ENCODE measurements at regions not wholly inside any gene's neighbourhood (a gene's known extent, or its start where the extent isn't known, plus 50 kb on each side); places are given as distances from the start of the nearest gene placed in this dataset.

DNA sequence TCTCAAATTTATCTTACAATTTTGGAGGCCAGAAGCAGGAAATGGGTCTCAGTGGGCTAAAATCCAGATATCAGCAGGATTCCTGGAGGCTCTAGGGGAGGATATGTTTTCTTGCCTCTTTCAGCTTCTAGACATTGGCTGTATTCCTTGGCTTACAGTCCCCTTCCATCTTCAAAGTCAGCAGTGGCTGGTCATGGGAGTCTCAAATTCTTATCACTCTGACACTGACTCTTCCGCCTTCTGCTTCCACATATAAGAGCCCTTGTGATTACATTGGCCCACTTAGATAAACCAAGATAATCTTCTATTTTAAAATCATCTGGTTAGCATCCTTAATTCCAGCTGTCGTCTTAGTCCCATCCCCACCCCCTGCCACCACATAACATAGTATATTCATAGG, 113.0 kb downstream of the PCDH7 start:
- TF ChIP-seq EZH2 (IDR thresholded peaks at IDR 0.05; ENCODE audit: insufficient read depth, poor library complexity, severe bottlenecking) (no peak), EZH2phosphoT487 (IDR thresholded peaks at IDR 0.05; ENCODE audit: insufficient read depth, low read depth) (no peak)
